Right atrium auricular region (tissue), 2 donors: ENCODE measurements at regions not wholly inside any gene's neighbourhood (a gene's known extent, or its start where the extent isn't known, plus 50 kb on each side); places are given as distances from the start of the nearest gene placed in this dataset.

Experiments used
- DNase-seq: peaks from one replicate; pipeline ENCODE4 v3.0.0-alpha.2; 2019; ENCODE audit warnings: low spot score
- H3K27ac ChIP-seq, 2 donors: fragments of 200-600 bp; sonication (generic); 1 replicate in 1 of 2; 2 replicates in 1 of 2; pipeline ENCODE4 v1.5.1; 2016 to 2019
- H3K27me3 ChIP-seq, 2 donors: fragments of 200-600 bp; sonication (generic); one replicate each; pipeline versions ENCODE4 v1.5.1 to v1.6.0; 2017 to 2019
- H3K36me3 ChIP-seq: fragments of 200-600 bp; sonication (generic); one replicate; pipeline ENCODE4 v1.5.1; 2016
- H3K4me1 ChIP-seq, 2 donors: fragments of 200-600 bp; sonication (generic); one replicate each; pipeline versions ENCODE4 v1.5.1 to v1.6.0; 2017 to 2019
- H3K4me3 ChIP-seq, 2 donors: fragments of 200-600 bp; sonication (generic); 1 replicate in 1 of 2; 2 replicates in 1 of 2; pipeline ENCODE4 v1.5.1; 2017 to 2019; ENCODE audit warnings: mild to moderate bottlenecking in 1 of 2, moderate library complexity in 1 of 2
- H3K9me3 ChIP-seq, 2 donors: fragments of 200-600 bp; sonication (generic); one replicate each; pipeline ENCODE4 v1.5.1; 2019
- CTCF ChIP-seq, 2 donors: fragments of 200-600 bp; sonication (generic); IDR thresholded peaks; one replicate each; pipeline ENCODE4 v1.5.1; 2019; ENCODE audit warnings: antibody characterized with exemption in 2 of 2

GRCh38 chr15:38085931-38086568 lies 151.6 kb downstream of the TMCO5A start:
- H3K9me3 ChIP-seq, result no peaks in the 10 kb centered on the region
- peaks cover 0 to 12% of the 10 kb centered on the region in 2 donors for H3K4me1 ChIP-seq
- no peak for TF ChIP-seq CTCF (IDR thresholded peaks at IDR 0.05)
- H3K4me3 ChIP-seq, result no peak overlapping the region
- no peak for DNase-seq
- no peak overlapping the region for H3K27ac ChIP-seq
- H3K36me3 ChIP-seq, result no peaks in the 10 kb centered on the region
- no peaks in the 10 kb centered on the region for H3K27me3 ChIP-seq

- H3K9me3 ChIP-seq, result no peaks in the 10 kb centered on the region
- peaks cover 0 to 12% of the 10 kb centered on the region in 2 donors for H3K4me1 ChIP-seq
- H3K27ac ChIP-seq, result no peak overlapping the region
- no peak for DNase-seq
- no peaks in the 10 kb centered on the region for H3K27me3 ChIP-seq
- TF ChIP-seq CTCF (IDR thresholded peaks at IDR 0.05), result no peak
- H3K4me3 ChIP-seq, result no peak overlapping the region
- no peaks in the 10 kb centered on the region for H3K36me3 ChIP-seq
These were observed 152.2 kb downstream of the TMCO5A start for GRCh38 chr15:38086611-38087010.

- H3K4me3 ChIP-seq, result no peak overlapping the region
- peaks cover 0 to 12% of the 10 kb centered on the region in 2 donors for H3K4me1 ChIP-seq
- H3K36me3 ChIP-seq, result no peaks in the 10 kb centered on the region
- TF ChIP-seq CTCF (IDR thresholded peaks at IDR 0.05), result no peak
- H3K27ac ChIP-seq, result no peak overlapping the region
- no peak for DNase-seq
- H3K27me3 ChIP-seq, result no peaks in the 10 kb centered on the region
- no peaks in the 10 kb centered on the region for H3K9me3 ChIP-seq
These were observed 154.5 kb downstream of the TMCO5A start for GRCh38 chr15:38088971-38089370.

GRCh38 chr15:38090223-38090622 lies 155.8 kb downstream of the TMCO5A start:
- peaks cover 0 to 10% of the 10 kb centered on the region in 2 donors for H3K4me1 ChIP-seq
- DNase-seq, result no peak
- H3K27ac ChIP-seq, result peak overlapping the region in 1 of 2 donors; percentile 14
- TF ChIP-seq CTCF (IDR thresholded peaks at IDR 0.05), result no peak
- H3K9me3 ChIP-seq, result no peaks in the 10 kb centered on the region
- no peaks in the 10 kb centered on the region for H3K27me3 ChIP-seq
- H3K4me3 ChIP-seq, result no peak overlapping the region
- H3K36me3 ChIP-seq, result no peaks in the 10 kb centered on the region

- no peak for TF ChIP-seq CTCF (IDR thresholded peaks at IDR 0.05)
- no peak overlapping the region for H3K27ac ChIP-seq
- no peaks in the 10 kb centered on the region for H3K27me3 ChIP-seq
- no peak overlapping the region for H3K4me3 ChIP-seq
- H3K9me3 ChIP-seq, result no peaks in the 10 kb centered on the region
- peaks cover 0 to 5% of the 10 kb centered on the region in 2 donors for H3K4me1 ChIP-seq
- H3K36me3 ChIP-seq, result no peaks in the 10 kb centered on the region
- no peak for DNase-seq
These were observed 156.2 kb downstream of the TMCO5A start for GRCh38 chr15:38090678-38091077.

GRCh38 chr15:38091078-38091645 lies 156.7 kb downstream of the TMCO5A start:
- no peaks in the 10 kb centered on the region for H3K27me3 ChIP-seq
- no peak overlapping the region for H3K27ac ChIP-seq
- TF ChIP-seq CTCF (IDR thresholded peaks at IDR 0.05), result no peak
- peaks cover 0 to 1% of the 10 kb centered on the region in 2 donors for H3K9me3 ChIP-seq
- peaks cover 0 to under 1% of the 10 kb centered on the region in 2 donors for H3K4me1 ChIP-seq
- H3K4me3 ChIP-seq, result no peak overlapping the region
- no peak for DNase-seq
- H3K36me3 ChIP-seq, result no peaks in the 10 kb centered on the region
